ENCODE measurements at regions not wholly inside any gene's neighbourhood (a gene's known extent, or its start where the extent isn't known, plus 50 kb on each side); places are given as distances from the start of the nearest gene placed in this dataset.

DNA sequence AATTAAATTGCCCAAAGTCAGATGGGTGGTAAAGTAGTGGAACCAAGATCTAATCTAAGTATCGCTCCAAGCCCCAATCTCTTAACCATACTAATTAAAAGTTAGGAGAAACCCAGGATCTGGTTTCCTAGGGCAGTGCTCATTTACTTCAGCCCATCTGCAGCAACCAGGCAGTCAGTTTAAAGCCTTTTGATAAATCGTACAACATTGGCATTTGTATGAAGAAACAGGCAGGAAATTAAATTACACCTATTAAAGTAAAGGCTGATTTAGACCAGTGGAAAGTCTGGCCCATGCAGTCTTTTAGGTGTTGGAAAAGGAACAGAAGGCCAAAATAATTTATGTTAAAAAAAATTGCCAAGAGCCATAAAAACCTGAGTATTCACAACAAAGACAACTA, 594.4 kb upstream of the UBE2E2 start:
- no peak for TF ChIP-seq POLR2A (IDR thresholded peaks at IDR 0.05)
- TF ChIP-seq, protein P1, sequence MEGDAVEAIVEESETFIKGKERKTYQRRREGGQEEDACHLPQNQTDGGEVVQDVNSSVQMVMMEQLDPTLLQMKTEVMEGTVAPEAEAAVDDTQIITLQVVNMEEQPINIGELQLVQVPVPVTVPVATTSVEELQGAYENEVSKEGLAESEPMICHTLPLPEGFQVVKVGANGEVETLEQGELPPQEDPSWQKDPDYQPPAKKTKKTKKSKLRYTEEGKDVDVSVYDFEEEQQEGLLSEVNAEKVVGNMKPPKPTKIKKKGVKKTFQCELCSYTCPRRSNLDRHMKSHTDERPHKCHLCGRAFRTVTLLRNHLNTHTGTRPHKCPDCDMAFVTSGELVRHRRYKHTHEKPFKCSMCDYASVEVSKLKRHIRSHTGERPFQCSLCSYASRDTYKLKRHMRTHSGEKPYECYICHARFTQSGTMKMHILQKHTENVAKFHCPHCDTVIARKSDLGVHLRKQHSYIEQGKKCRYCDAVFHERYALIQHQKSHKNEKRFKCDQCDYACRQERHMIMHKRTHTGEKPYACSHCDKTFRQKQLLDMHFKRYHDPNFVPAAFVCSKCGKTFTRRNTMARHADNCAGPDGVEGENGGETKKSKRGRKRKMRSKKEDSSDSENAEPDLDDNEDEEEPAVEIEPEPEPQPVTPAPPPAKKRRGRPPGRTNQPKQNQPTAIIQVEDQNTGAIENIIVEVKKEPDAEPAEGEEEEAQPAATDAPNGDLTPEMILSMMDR (IDR thresholded peaks at IDR 0.05) = no peak
- no peak for TF ChIP-seq POLR2AphosphoS5 (IDR thresholded peaks at IDR 0.05)
- TF ChIP-seq EP300 (IDR thresholded peaks at IDR 0.05) = no peak

Measured in stomach (tissue), 4 donors.